Large intestine (tissue), 3 donors: ENCODE measurements at regions not wholly inside any gene's neighbourhood (a gene's known extent, or its start where the extent isn't known, plus 50 kb on each side); places are given as distances from the start of the nearest gene placed in this dataset.

ENCODE experiments used
- DNase-seq, 2 donors: peaks; one replicate each; pipeline versions ENCODE4 v3.0.0 to v3.0.0-alpha.2; 2013
- H3K27ac ChIP-seq: one replicate; pipeline ENCODE4 v1.5.1; 2013; ENCODE audit warnings: low read length
- H3K27me3 ChIP-seq: 2 replicates; pipeline ENCODE4 v1.6.1; 2013; ENCODE audit warnings: low read length; ENCODE audit not compliant: control insufficient read depth, insufficient read depth
- H3K36me3 ChIP-seq: 2 replicates; pipeline ENCODE4 v1.6.1; 2013; ENCODE audit warnings: low read length; ENCODE audit not compliant: control insufficient read depth, insufficient read depth
- H3K4me1 ChIP-seq: one replicate; pipeline ENCODE4 v1.6.1; 2013; ENCODE audit warnings: low read length; ENCODE audit not compliant: control insufficient read depth, insufficient read depth
- H3K4me3 ChIP-seq: one replicate; pipeline ENCODE4 v1.5.1; 2013; ENCODE audit warnings: low read length
- H3K9me3 ChIP-seq: one replicate; pipeline ENCODE4 v1.6.1; 2013; ENCODE audit warnings: mild to moderate bottlenecking, low read depth, low read length, moderate library complexity; ENCODE audit not compliant: control insufficient read depth
- WGBS: methylation state at CpG from one replicate; pipeline ENCODE4 v1.1.5; 2013; ENCODE audit warnings: low lambda C conversion rate; ENCODE audit not compliant: insufficient coverage; 5-methylcytosine and 5-hydroxymethylcytosine counted together

GRCh38 chr5:36523926-36524325 lies 82.5 kb upstream of the SLC1A3 start:
- H3K4me3 ChIP-seq = no peak overlapping the region
- H3K4me1 ChIP-seq = no peaks in the 10 kb centered on the region
- no peaks in the 10 kb centered on the region for H3K9me3 ChIP-seq
- no peak overlapping the region for H3K27ac ChIP-seq
- no CpG with 5 or more reads among the region's 6 CpGs for WGBS
- H3K27me3 ChIP-seq = no peaks in the 10 kb centered on the region
- no peak for DNase-seq
- no peaks in the 10 kb centered on the region for H3K36me3 ChIP-seq

DNA sequence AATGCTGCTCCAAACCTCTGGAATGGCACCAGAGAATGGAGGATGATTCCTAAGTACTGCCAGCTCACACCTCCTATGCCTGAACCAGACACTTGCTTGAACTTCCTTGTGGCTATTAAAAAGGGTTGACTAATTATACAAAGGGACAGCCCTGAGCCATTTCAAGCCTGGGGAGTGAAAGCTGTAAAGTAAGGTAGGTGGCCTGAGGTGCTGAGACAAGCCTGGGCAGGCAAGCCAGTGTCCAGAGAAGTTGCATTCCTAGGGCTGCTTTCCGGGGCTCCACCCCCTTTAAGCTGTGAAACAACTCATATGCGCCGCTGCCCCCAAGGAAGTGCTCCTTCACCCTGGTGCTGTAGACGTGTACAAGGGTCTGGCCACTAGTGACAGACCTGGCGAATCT lies 79.9 kb upstream of the SLC1A3 start:
- WGBS = no CpG with 5 or more reads among the region's 5 CpGs
- no peaks in the 10 kb centered on the region for H3K27me3 ChIP-seq
- no peak for DNase-seq
- no peaks in the 10 kb centered on the region for H3K9me3 ChIP-seq
- no peak overlapping the region for H3K27ac ChIP-seq
- no peaks in the 10 kb centered on the region for H3K36me3 ChIP-seq
- H3K4me3 ChIP-seq = no peak overlapping the region
- H3K4me1 ChIP-seq = no peaks in the 10 kb centered on the region

GRCh38 chr5:36528588-36528987 lies 77.8 kb upstream of the SLC1A3 start:
- Histone ChIP-seq H3K4me3 (no peak overlapping the region), H3K27ac (no peak overlapping the region), H3K9me3 (no peaks in the 10 kb centered on the region), H3K27me3 (no peaks in the 10 kb centered on the region), H3K4me1 (no peaks in the 10 kb centered on the region), H3K36me3 (no peaks in the 10 kb centered on the region)
- no CpG with 5 or more reads among the region's 6 CpGs for WGBS
- DNase-seq = no peak

GRCh38 chr5:36529142-36529541 lies 77.3 kb upstream of the SLC1A3 start:
- Histone ChIP-seq H3K4me1 (no peaks in the 10 kb centered on the region), H3K36me3 (no peaks in the 10 kb centered on the region), H3K9me3 (no peaks in the 10 kb centered on the region), H3K27me3 (no peaks in the 10 kb centered on the region), H3K27ac (no peak overlapping the region), H3K4me3 (no peak overlapping the region)
- DNase-seq = no peak
- WGBS = no CpG with 5 or more reads among the region's 1 CpG

- Histone ChIP-seq H3K27ac (no peak overlapping the region), H3K4me3 (no peak overlapping the region), H3K4me1 (no peaks in the 10 kb centered on the region), H3K36me3 (no peaks in the 10 kb centered on the region), H3K27me3 (no peaks in the 10 kb centered on the region), H3K9me3 (no peaks in the 10 kb centered on the region)
- DNase-seq = no peak
- WGBS = 33% methylated on average over 1 of the region's 2 CpGs
Measured at GRCh38 chr5:36530215-36530614, 76.2 kb upstream of the SLC1A3 start.

- Histone ChIP-seq H3K27ac (no peak overlapping the region), H3K4me3 (no peak overlapping the region), H3K27me3 (no peaks in the 10 kb centered on the region), H3K4me1 (no peaks in the 10 kb centered on the region), H3K9me3 (no peaks in the 10 kb centered on the region), H3K36me3 (no peaks in the 10 kb centered on the region)
- WGBS = no CpG with 5 or more reads among the region's 1 CpG
- no peak for DNase-seq
Measured at GRCh38 chr5:36531401-36531800, 75.0 kb upstream of the SLC1A3 start.

GRCh38 chr5:36535378-36535777 lies 71.0 kb upstream of the SLC1A3 start:
- WGBS = 60% methylated on average over 1 of the region's 5 CpGs
- H3K36me3 ChIP-seq = no peaks in the 10 kb centered on the region
- H3K9me3 ChIP-seq = no peaks in the 10 kb centered on the region
- DNase-seq = no peak
- H3K4me1 ChIP-seq = no peaks in the 10 kb centered on the region
- H3K27me3 ChIP-seq = no peaks in the 10 kb centered on the region
- H3K27ac ChIP-seq = no peak overlapping the region
- H3K4me3 ChIP-seq = no peak overlapping the region

- H3K9me3 ChIP-seq = no peaks in the 10 kb centered on the region
- DNase-seq = peak in 1 of 2 donors; percentile 32
- no CpG with 5 or more reads among the region's 4 CpGs for WGBS
- H3K4me3 ChIP-seq = no peak overlapping the region
- H3K27ac ChIP-seq = no peak overlapping the region
- H3K4me1 ChIP-seq = no peaks in the 10 kb centered on the region
- H3K27me3 ChIP-seq = no peaks in the 10 kb centered on the region
- H3K36me3 ChIP-seq = no peaks in the 10 kb centered on the region
Measured at GRCh38 chr5:36535859-36536615, 70.4 kb upstream of the SLC1A3 start.

DNA sequence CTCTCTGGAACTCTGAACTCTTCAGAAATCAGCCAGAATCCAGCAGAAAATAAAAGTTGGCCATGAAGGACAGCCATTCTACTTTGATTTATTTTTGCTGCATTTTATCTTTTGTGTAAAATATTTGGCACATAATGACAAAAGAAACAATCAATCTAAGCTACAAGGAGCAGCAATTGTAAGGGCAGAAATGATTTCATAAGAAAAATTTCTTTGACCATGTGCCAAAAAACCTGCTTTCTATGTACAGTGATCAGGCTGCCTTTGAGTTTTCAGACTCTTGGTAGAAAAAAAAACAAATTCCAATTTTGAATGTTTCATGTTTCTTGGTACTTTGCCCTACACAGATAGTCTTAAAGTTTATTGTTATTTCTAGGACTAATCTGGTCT lies 69.8 kb upstream of the SLC1A3 start:
- H3K9me3 ChIP-seq = no peaks in the 10 kb centered on the region
- H3K27me3 ChIP-seq = no peaks in the 10 kb centered on the region
- no peak overlapping the region for H3K27ac ChIP-seq
- no peak overlapping the region for H3K4me3 ChIP-seq
- no peaks in the 10 kb centered on the region for H3K4me1 ChIP-seq
- no peak for DNase-seq
- no peaks in the 10 kb centered on the region for H3K36me3 ChIP-seq

DNA sequence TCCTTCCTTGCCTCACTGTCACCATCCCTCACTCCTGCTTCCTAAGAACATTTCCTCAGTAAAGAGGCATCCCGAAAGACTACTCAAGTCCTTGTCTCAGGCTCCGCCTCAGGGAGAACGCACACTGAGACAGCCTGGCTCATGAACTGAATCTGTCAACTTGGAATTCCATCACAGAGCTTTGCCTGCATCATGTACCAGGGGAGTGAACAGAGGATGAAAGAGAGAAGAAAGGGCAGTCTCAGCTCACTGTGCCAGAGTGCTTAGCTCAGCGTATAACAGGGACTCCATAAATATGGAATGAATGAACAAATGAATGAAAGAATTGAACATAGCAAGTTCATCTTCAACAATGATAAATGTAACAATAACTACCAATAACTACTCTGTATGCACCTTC lies 68.7 kb upstream of the SLC1A3 start:
- no peak for DNase-seq
- no peaks in the 10 kb centered on the region for H3K36me3 ChIP-seq
- no peak overlapping the region for H3K27ac ChIP-seq
- 100% methylated on average over 1 of the region's 4 CpGs for WGBS
- H3K9me3 ChIP-seq = no peaks in the 10 kb centered on the region
- no peaks in the 10 kb centered on the region for H3K4me1 ChIP-seq
- H3K27me3 ChIP-seq = no peaks in the 10 kb centered on the region
- H3K4me3 ChIP-seq = no peak overlapping the region

DNA sequence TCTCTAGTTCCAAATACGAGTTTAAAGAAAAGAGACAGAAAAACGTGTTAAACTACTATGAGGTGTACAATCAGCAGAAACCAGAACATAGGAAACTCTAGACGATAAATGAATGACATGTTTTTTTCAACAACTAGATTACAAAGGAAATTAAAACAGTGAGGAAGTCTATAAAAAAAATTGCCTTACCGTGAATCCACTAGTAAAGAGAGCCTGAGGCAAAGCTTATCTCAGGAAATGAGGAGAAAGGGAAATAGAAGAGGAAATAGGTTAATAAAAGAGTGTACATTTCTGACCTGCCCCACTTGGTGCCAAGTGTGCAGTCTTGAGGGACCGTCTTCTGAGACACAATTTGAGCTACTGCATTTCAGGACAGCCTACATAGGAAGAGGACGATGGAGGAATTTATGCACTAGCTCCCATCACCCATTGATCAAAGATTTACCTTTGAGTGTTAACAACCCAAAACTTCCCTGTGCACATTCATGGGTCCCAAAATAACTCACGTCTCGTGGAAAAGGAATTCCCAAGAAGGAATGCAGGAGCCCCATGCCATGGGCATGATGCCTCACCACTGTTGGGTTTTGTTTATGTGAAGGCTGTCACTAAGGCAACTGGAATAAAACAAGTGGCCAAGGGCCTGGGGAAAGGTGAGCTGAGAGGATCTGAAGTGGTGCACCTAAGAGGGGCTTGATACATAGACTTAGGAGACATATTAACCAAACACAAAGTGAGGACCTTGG lies 53.6 kb upstream of the SLC1A3 start:
- Histone ChIP-seq H3K4me1 (no peaks in the 10 kb centered on the region), H3K27me3 (no peaks in the 10 kb centered on the region), H3K4me3 (no peak overlapping the region), H3K9me3 (no peaks in the 10 kb centered on the region), H3K36me3 (no peaks in the 10 kb centered on the region), H3K27ac (no peak overlapping the region)
- no peak for DNase-seq
- WGBS = 81% methylated on average over 4 of the region's 8 CpGs
